ENCODE measurements at regions not wholly inside any gene's neighbourhood (a gene's known extent, or its start where the extent isn't known, plus 50 kb on each side); places are given as distances from the start of the nearest gene placed in this dataset.

DNA sequence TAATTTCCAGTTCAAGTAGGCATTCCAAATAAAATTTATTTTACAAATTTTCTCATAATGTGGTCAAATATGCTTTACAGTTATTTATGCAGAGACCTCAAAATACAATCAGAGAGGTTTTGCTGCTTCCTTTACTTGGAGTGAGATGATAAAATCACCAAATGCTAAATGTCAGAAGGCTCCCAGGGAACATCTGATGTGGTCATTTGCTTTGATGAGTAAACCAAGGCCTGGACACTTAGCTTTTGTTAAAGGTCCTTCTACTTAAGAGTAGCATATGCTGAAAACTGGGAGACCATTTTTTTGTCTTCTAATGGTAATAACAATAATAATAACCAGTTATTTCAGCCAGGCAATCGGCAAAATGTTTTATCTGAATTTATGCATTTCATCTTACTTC, 60.6 kb upstream of the AKR1E2 start:
- Histone ChIP-seq H4K91ac (ENCODE audit: insufficient read length, low read depth, low read length) (no peak overlapping the region), H3K4me2 (ENCODE audit: insufficient read depth, insufficient read length, low read length) (no peak overlapping the region), H3K14ac (ENCODE audit: insufficient read depth, low read length) (no peak overlapping the region), H2AFZ (ENCODE audit: low read length) (no peak overlapping the region), H3T11ph (ENCODE audit: low read length) (no peak overlapping the region), H3K9me3 (ENCODE audit: control insufficient read depth, low read depth, low read length) (no peaks in the 10 kb centered on the region), H2BK5ac (ENCODE audit: insufficient read length, low read length) (no peak overlapping the region), H2BK120ac (ENCODE audit: low read depth, low read length, poor library complexity, severe bottlenecking) (no peak overlapping the region), H3K27me3 (ENCODE audit: insufficient read depth, low read length) (no peaks in the 10 kb centered on the region), H2AK5ac (ENCODE audit: insufficient read length, low read length) (no peak overlapping the region), H2BK15ac (ENCODE audit: low read depth, low read length) (no peak overlapping the region), H4K5ac (ENCODE audit: insufficient read length, low read depth, low read length) (no peak overlapping the region), H4K20me1 (ENCODE audit: control insufficient read depth, insufficient read depth, insufficient read length) (no peaks in the 10 kb centered on the region), H3K79me2 (ENCODE audit: insufficient read depth, low read length) (no peaks in the 10 kb centered on the region), H3K23me2 (ENCODE audit: insufficient read length, low read depth, low read length, poor library complexity, severe bottlenecking) (no peaks in the 10 kb centered on the region), H2BK12ac (ENCODE audit: insufficient read length, low read depth, low read length) (no peak overlapping the region), H2BK20ac (ENCODE audit: low read depth, low read length, poor library complexity, severe bottlenecking) (no peak overlapping the region), H3K23ac (ENCODE audit: insufficient read length, low read depth, low read length) (no peak overlapping the region), H3K79me1 (ENCODE audit: insufficient read depth, low read depth, low read length, poor library complexity, severe bottlenecking) (no peaks in the 10 kb centered on the region), H3K56ac (ENCODE audit: insufficient read length, low read depth, low read length) (no peak overlapping the region), H3K4me1 (ENCODE audit: insufficient read depth, low read length) (peaks cover 5% of the 10 kb centered on the region; the same call in 1 of the 2 replicates), H4K8ac (replicated peaks; ENCODE audit: insufficient read length, low read depth, low read length) (no peak overlapping the region), H3K9ac (ENCODE audit: extremely low read depth, insufficient read length, low read length) (no peak overlapping the region), H3K4ac (ENCODE audit: low read depth, low read length) (no peak overlapping the region), H3K18ac (ENCODE audit: insufficient read length, low read depth, low read length) (no peak overlapping the region), H3K27ac (ENCODE audit: insufficient read length, low read depth, low read length) (no peak overlapping the region)
- WGBS (ENCODE audit: extremely low coverage, insufficient read length, low lambda C conversion rate), result no CpG with 5 or more reads among the region's 1 CpG
- H3K27ac Mint-ChIP-seq, result no peak overlapping the region
- no peak for DNase-seq
- no peaks in the 10 kb centered on the region; a peak in 1 of 7 replicates for H3K36me3 Mint-ChIP-seq (ENCODE audit: insufficient read depth in 1 of 3, low read depth in 3 of 3)
- 0 out of 4 replicates have a peak, but pooled peaks cover 2% of the 10 kb centered on the region in 2 experiments for H3K4me1 Mint-ChIP-seq
- H3K9me3 Mint-ChIP-seq, result no peaks in the 10 kb centered on the region
- TF ChIP-seq, protein P1, sequence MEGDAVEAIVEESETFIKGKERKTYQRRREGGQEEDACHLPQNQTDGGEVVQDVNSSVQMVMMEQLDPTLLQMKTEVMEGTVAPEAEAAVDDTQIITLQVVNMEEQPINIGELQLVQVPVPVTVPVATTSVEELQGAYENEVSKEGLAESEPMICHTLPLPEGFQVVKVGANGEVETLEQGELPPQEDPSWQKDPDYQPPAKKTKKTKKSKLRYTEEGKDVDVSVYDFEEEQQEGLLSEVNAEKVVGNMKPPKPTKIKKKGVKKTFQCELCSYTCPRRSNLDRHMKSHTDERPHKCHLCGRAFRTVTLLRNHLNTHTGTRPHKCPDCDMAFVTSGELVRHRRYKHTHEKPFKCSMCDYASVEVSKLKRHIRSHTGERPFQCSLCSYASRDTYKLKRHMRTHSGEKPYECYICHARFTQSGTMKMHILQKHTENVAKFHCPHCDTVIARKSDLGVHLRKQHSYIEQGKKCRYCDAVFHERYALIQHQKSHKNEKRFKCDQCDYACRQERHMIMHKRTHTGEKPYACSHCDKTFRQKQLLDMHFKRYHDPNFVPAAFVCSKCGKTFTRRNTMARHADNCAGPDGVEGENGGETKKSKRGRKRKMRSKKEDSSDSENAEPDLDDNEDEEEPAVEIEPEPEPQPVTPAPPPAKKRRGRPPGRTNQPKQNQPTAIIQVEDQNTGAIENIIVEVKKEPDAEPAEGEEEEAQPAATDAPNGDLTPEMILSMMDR (conservative IDR thresholded peaks at IDR 0.05), result no peak
- H3K27me3 Mint-ChIP-seq (ENCODE audit: low read depth), result no peaks in the 10 kb centered on the region
- H3K4me3 Mint-ChIP-seq, result no peak overlapping the region
